ENCODE measurements at regions not wholly inside any gene's neighbourhood (a gene's known extent, or its start where the extent isn't known, plus 50 kb on each side); places are given as distances from the start of the nearest gene placed in this dataset.

- intact Hi-C loops (cut with micrococcal nuclease), result no loop called here
- no peak overlapping the region for H3K4me3 ChIP-seq (ENCODE audit: low read length in 2 of 2)
- no peaks in the 10 kb centered on the region for H3K4me1 ChIP-seq (ENCODE audit: insufficient read depth, low read length)
- no peak overlapping the region for H3K27ac ChIP-seq (ENCODE audit: low read depth, low read length)
- H3K27ac Mint-ChIP-seq, result no peak overlapping the region
- no peaks in the 10 kb centered on the region for H3K36me3 ChIP-seq (ENCODE audit: insufficient read depth, low read length)
- ChIA-PET POLR2A (ENCODE audit: partially characterized antibody) (no interaction called here), CTCF (ENCODE audit: partially characterized antibody) (no interaction called here)
- H3K9me3 ChIP-seq (ENCODE audit: control insufficient read depth in 1 of 2, low read length in 2 of 2), result no peaks in the 10 kb centered on the region
- no peak overlapping the region for H3K4me3 Mint-ChIP-seq
- H3K27me3 Mint-ChIP-seq, result no peaks in the 10 kb centered on the region
- H3K4me1 Mint-ChIP-seq, result no peaks in the 10 kb centered on the region
- no peak for DNase-seq
- no peaks in the 10 kb centered on the region for H3K27me3 ChIP-seq (ENCODE audit: insufficient read depth, low read length)
- H3K9me3 Mint-ChIP-seq, result peaks cover 0 to 3% (median 0%) of the 10 kb centered on the region in 8 donors
- H3K36me3 Mint-ChIP-seq, result no peaks in the 10 kb centered on the region
These were observed 627.7 kb upstream of the AGTR1 start for GRCh38 chr3:148070041-148070440.

- Histone ChIP-seq H3K36me3 (ENCODE audit: insufficient read depth, low read length) (no peaks in the 10 kb centered on the region), H3K27me3 (ENCODE audit: insufficient read depth, low read length) (no peaks in the 10 kb centered on the region), H3K4me3 (ENCODE audit: low read length in 2 of 2) (no peak overlapping the region), H3K4me1 (ENCODE audit: insufficient read depth, low read length) (no peaks in the 10 kb centered on the region), H3K9me3 (ENCODE audit: control insufficient read depth in 1 of 2, low read length in 2 of 2) (no peaks in the 10 kb centered on the region), H3K27ac (ENCODE audit: low read depth, low read length) (no peak overlapping the region)
- Mint-ChIP-seq H3K27ac (no peak overlapping the region), H3K4me3 (no peak overlapping the region), H3K36me3 (no peaks in the 10 kb centered on the region), H3K4me1 (no peaks in the 10 kb centered on the region), H3K9me3 (peaks cover 0 to 3% (median 0%) of the 10 kb centered on the region in 8 donors), H3K27me3 (no peaks in the 10 kb centered on the region)
- intact Hi-C loops (cut with micrococcal nuclease), result no loop called here
- POLR2A ChIA-PET (ENCODE audit: partially characterized antibody), result no interaction called here
- DNase-seq, result no peak
- CTCF ChIA-PET (ENCODE audit: partially characterized antibody), result interaction anchor here (0.6 kb wide), 1 partner anchor 15 kb away, joined by 3 read pairs; no protein-coding TSS in a partner anchor
These were observed 623.8 kb upstream of the AGTR1 start for GRCh38 chr3:148073721-148074456.

GRCh38 chr3:148074946-148075345 is 622.8 kb upstream of the AGTR1 start:
- CTCF ChIA-PET (ENCODE audit: partially characterized antibody), result no interaction called here
- Mint-ChIP-seq H3K27me3 (no peaks in the 10 kb centered on the region), H3K9me3 (peaks cover 0 to 3% (median 0%) of the 10 kb centered on the region in 8 donors), H3K4me1 (no peaks in the 10 kb centered on the region), H3K27ac (no peak overlapping the region), H3K4me3 (no peak overlapping the region), H3K36me3 (no peaks in the 10 kb centered on the region)
- Histone ChIP-seq H3K4me3 (ENCODE audit: low read length in 2 of 2) (no peak overlapping the region), H3K9me3 (ENCODE audit: control insufficient read depth in 1 of 2, low read length in 2 of 2) (no peaks in the 10 kb centered on the region), H3K27ac (ENCODE audit: low read depth, low read length) (no peak overlapping the region), H3K27me3 (ENCODE audit: insufficient read depth, low read length) (no peaks in the 10 kb centered on the region), H3K4me1 (ENCODE audit: insufficient read depth, low read length) (no peaks in the 10 kb centered on the region), H3K36me3 (ENCODE audit: insufficient read depth, low read length) (no peaks in the 10 kb centered on the region)
- intact Hi-C loops (cut with micrococcal nuclease), result no loop called here
- POLR2A ChIA-PET (ENCODE audit: partially characterized antibody), result no interaction called here
- DNase-seq, result no peak

- ChIA-PET POLR2A (ENCODE audit: partially characterized antibody) (no interaction called here), CTCF (ENCODE audit: partially characterized antibody) (no interaction called here)
- DNase-seq, result no peak
- Mint-ChIP-seq H3K27ac (no peak overlapping the region), H3K27me3 (no peaks in the 10 kb centered on the region), H3K4me1 (no peaks in the 10 kb centered on the region), H3K9me3 (peaks cover 0 to 3% (median 0%) of the 10 kb centered on the region in 8 donors), H3K36me3 (no peaks in the 10 kb centered on the region), H3K4me3 (no peak overlapping the region)
- Histone ChIP-seq H3K27ac (ENCODE audit: low read depth, low read length) (no peak overlapping the region), H3K9me3 (ENCODE audit: control insufficient read depth in 1 of 2, low read length in 2 of 2) (no peaks in the 10 kb centered on the region), H3K4me1 (ENCODE audit: insufficient read depth, low read length) (no peaks in the 10 kb centered on the region), H3K4me3 (ENCODE audit: low read length in 2 of 2) (no peak overlapping the region), H3K27me3 (ENCODE audit: insufficient read depth, low read length) (no peaks in the 10 kb centered on the region), H3K36me3 (ENCODE audit: insufficient read depth, low read length) (no peaks in the 10 kb centered on the region)
- intact Hi-C loops (cut with micrococcal nuclease), result no loop called here
These were observed 621.7 kb upstream of the AGTR1 start for GRCh38 chr3:148075771-148076716.

GRCh38 chr3:148077318-148077923 is 620.3 kb upstream of the AGTR1 start:
- Mint-ChIP-seq H3K27me3 (no peaks in the 10 kb centered on the region), H3K27ac (no peak overlapping the region), H3K36me3 (no peaks in the 10 kb centered on the region), H3K4me1 (no peaks in the 10 kb centered on the region), H3K9me3 (peaks cover 0 to 3% (median 0%) of the 10 kb centered on the region in 8 donors), H3K4me3 (no peak overlapping the region)
- no peaks in the 10 kb centered on the region for H3K27me3 ChIP-seq (ENCODE audit: insufficient read depth, low read length)
- H3K36me3 ChIP-seq (ENCODE audit: insufficient read depth, low read length), result no peaks in the 10 kb centered on the region
- CTCF ChIA-PET (ENCODE audit: partially characterized antibody), result no interaction called here
- intact Hi-C loops (cut with micrococcal nuclease), result no loop called here
- no peak overlapping the region for H3K4me3 ChIP-seq (ENCODE audit: low read length in 2 of 2)
- H3K27ac ChIP-seq (ENCODE audit: low read depth, low read length), result no peak overlapping the region
- POLR2A ChIA-PET (ENCODE audit: partially characterized antibody), result no interaction called here
- no peaks in the 10 kb centered on the region for H3K4me1 ChIP-seq (ENCODE audit: insufficient read depth, low read length)
- H3K9me3 ChIP-seq (ENCODE audit: control insufficient read depth in 1 of 2, low read length in 2 of 2), result no peaks in the 10 kb centered on the region
- no peak for DNase-seq

- H3K9me3 ChIP-seq (ENCODE audit: control insufficient read depth in 1 of 2, low read length in 2 of 2), result no peaks in the 10 kb centered on the region
- H3K36me3 ChIP-seq (ENCODE audit: insufficient read depth, low read length), result no peaks in the 10 kb centered on the region
- CTCF ChIA-PET (ENCODE audit: partially characterized antibody), result no interaction called here
- peaks cover 0 to 3% (median 0%) of the 10 kb centered on the region in 8 donors for H3K9me3 Mint-ChIP-seq
- POLR2A ChIA-PET (ENCODE audit: partially characterized antibody), result no interaction called here
- H3K4me1 Mint-ChIP-seq, result no peaks in the 10 kb centered on the region
- H3K36me3 Mint-ChIP-seq, result no peaks in the 10 kb centered on the region
- H3K4me1 ChIP-seq (ENCODE audit: insufficient read depth, low read length), result no peaks in the 10 kb centered on the region
- no peak for DNase-seq
- H3K27ac ChIP-seq (ENCODE audit: low read depth, low read length), result no peak overlapping the region
- intact Hi-C loops (cut with micrococcal nuclease), result no loop called here
- no peak overlapping the region for H3K27ac Mint-ChIP-seq
- no peaks in the 10 kb centered on the region for H3K27me3 ChIP-seq (ENCODE audit: insufficient read depth, low read length)
- H3K27me3 Mint-ChIP-seq, result no peaks in the 10 kb centered on the region
- H3K4me3 Mint-ChIP-seq, result no peak overlapping the region
- no peak overlapping the region for H3K4me3 ChIP-seq (ENCODE audit: low read length in 2 of 2)
These were observed 619.7 kb upstream of the AGTR1 start for GRCh38 chr3:148077965-148078364.

GRCh38 chr3:148078658-148079057 is 619.0 kb upstream of the AGTR1 start:
- no peaks in the 10 kb centered on the region for H3K9me3 ChIP-seq (ENCODE audit: control insufficient read depth in 1 of 2, low read length in 2 of 2)
- no peaks in the 10 kb centered on the region for H3K27me3 ChIP-seq (ENCODE audit: insufficient read depth, low read length)
- CTCF ChIA-PET (ENCODE audit: partially characterized antibody), result no interaction called here
- Mint-ChIP-seq H3K36me3 (no peaks in the 10 kb centered on the region), H3K27me3 (no peaks in the 10 kb centered on the region), H3K27ac (no peak overlapping the region), H3K4me1 (no peaks in the 10 kb centered on the region), H3K4me3 (no peak overlapping the region), H3K9me3 (peaks cover 0 to 5% (median 0%) of the 10 kb centered on the region in 8 donors)
- no peaks in the 10 kb centered on the region for H3K36me3 ChIP-seq (ENCODE audit: insufficient read depth, low read length)
- H3K4me3 ChIP-seq (ENCODE audit: low read length in 2 of 2), result no peak overlapping the region
- DNase-seq, result no peak
- no peaks in the 10 kb centered on the region for H3K4me1 ChIP-seq (ENCODE audit: insufficient read depth, low read length)
- intact Hi-C loops (cut with micrococcal nuclease), result no loop called here
- POLR2A ChIA-PET (ENCODE audit: partially characterized antibody), result no interaction called here
- no peak overlapping the region for H3K27ac ChIP-seq (ENCODE audit: low read depth, low read length)
